ENCODE measurements at regions not wholly inside any gene's neighbourhood (a gene's known extent, or its start where the extent isn't known, plus 50 kb on each side); places are given as distances from the start of the nearest gene placed in this dataset.

GRCh38 chr2:67930156-67930555, 132.6 kb downstream of the C1D start:
- ATAC-seq = no peak
- no peak overlapping the region for H3K9ac ChIP-seq (ENCODE audit: low read length)
- POLR2A ChIA-PET = no interaction called here
- no peaks in the 10 kb centered on the region for H3K4me1 ChIP-seq (ENCODE audit: control insufficient read depth in 1 of 2, insufficient read depth in 2 of 2, low read length in 2 of 2)
- no peak for DNase-seq (ENCODE audit: low read depth, low spot score)
- no peak overlapping the region for H2AFZ ChIP-seq (ENCODE audit: low read depth, low read length, poor library complexity, severe bottlenecking)
- peaks cover 16% of the 10 kb centered on the region; the same call in 1 of the 2 replicates for H3K27me3 ChIP-seq (ENCODE audit: insufficient read depth, low read length)
- TF ChIP-seq SP1 (IDR thresholded peaks at IDR 0.05; ENCODE audit: low read depth) = no peak
- no peak for TF ChIP-seq MAX (IDR thresholded peaks at IDR 0.05)
- no peak for TF ChIP-seq CEBPB (IDR thresholded peaks at IDR 0.05; ENCODE audit: low read depth)
- TF ChIP-seq POLR2AphosphoS5 (IDR thresholded peaks at IDR 0.05; ENCODE audit: low read depth, low read length) = no peak
- no peak for TF ChIP-seq SRF (IDR thresholded peaks at IDR 0.05; ENCODE audit: low read depth)
- TF ChIP-seq RAD21 (IDR thresholded peaks at IDR 0.05; ENCODE audit: low read depth) = no peak
- no peak for TF ChIP-seq CBX3 (IDR thresholded peaks at IDR 0.05; ENCODE audit: low read depth)
- no peak for TF ChIP-seq REST (IDR thresholded peaks at IDR 0.05; ENCODE audit: low read depth)
- TF ChIP-seq EZH2phosphoT487 (IDR thresholded peaks at IDR 0.05; ENCODE audit: borderline replicate concordance) = no peak
- TF ChIP-seq ZBTB33 (IDR thresholded peaks at IDR 0.05; ENCODE audit: extremely low read depth, insufficient replicate concordance, low read length) = no peak
- no peak for TF ChIP-seq EZH2 (IDR thresholded peaks at IDR 0.05)
- TF ChIP-seq SIN3A (IDR thresholded peaks at IDR 0.05; ENCODE audit: low read depth) = no peak
- no peak for TF ChIP-seq POLR2A (IDR thresholded peaks at IDR 0.05; ENCODE audit: borderline replicate concordance, extremely low read depth, insufficient read depth, insufficient read length)
- TF ChIP-seq ELF1 (IDR thresholded peaks at IDR 0.05; ENCODE audit: borderline replicate concordance, low read depth) = no peak
- no peak for TF ChIP-seq ZFX (IDR thresholded peaks at IDR 0.05)
- H3K36me3 ChIP-seq (ENCODE audit: control insufficient read depth in 1 of 2, insufficient read depth in 2 of 2, low read length in 2 of 2) = no peaks in the 10 kb centered on the region
- no TSS peak for BruUV-seq (replicated peaks)
- H3K4me3 ChIP-seq (replicated peaks in 1 of 2; ENCODE audit: low read depth in 1 of 2, low read length in 2 of 2) = no peak overlapping the region
- no peaks in the 10 kb centered on the region for H3K79me2 ChIP-seq (ENCODE audit: insufficient read depth, low read length)
- RAD21 ChIA-PET (ENCODE audit: low non-redundant PET in 1 of 2, low total read pairs in 2 of 2, uncharacterized antibody in 2 of 2, unreplicated experiment in 2 of 2) = no interaction called here
- H3K9me3 ChIP-seq (ENCODE audit: control insufficient read depth in 1 of 2, insufficient read depth in 1 of 2, low read depth in 1 of 2, low read length in 2 of 2) = no peaks in the 10 kb centered on the region
- no peaks in the 10 kb centered on the region for H4K20me1 ChIP-seq (ENCODE audit: insufficient read depth)
- no peak overlapping the region for H3K27ac ChIP-seq (ENCODE audit: low read depth, low read length)
- CTCF ChIA-PET = no interaction called here
- H3K9me2 ChIP-seq (ENCODE audit: insufficient read depth) = no peaks in the 10 kb centered on the region
- intact Hi-C loops (cut with micrococcal nuclease) = no loop called here
- H3K4me2 ChIP-seq (ENCODE audit: low read length) = no peak overlapping the region

All from HCT116 (cell line).